H1 (cell line): ENCODE measurements at regions not wholly inside any gene's neighbourhood (a gene's known extent, or its start where the extent isn't known, plus 50 kb on each side); places are given as distances from the start of the nearest gene placed in this dataset.

ENCODE experiments used
- CTCF ChIA-PET: fragments of 300-600 bp; sonication (Branson Sonifier 250); formaldehyde crosslinking; loops from one replicate; lab custom pipeline; 2021; ENCODE audit not compliant: partially characterized antibody; lab: Charles Lee
- POLR2A ChIA-PET: fragments of 300-600 bp; sonication (Branson Sonifier 250); formaldehyde crosslinking; loops from one replicate; lab custom pipeline; 2021; ENCODE audit warnings: inconsistent platforms; ENCODE audit not compliant: partially characterized antibody; lab: Charles Lee
- DNase-seq, 2 experiments: peaks; one replicate each; pipeline versions ENCODE4 v3.0.0 to v3.0.0-alpha.2; 2010 to 2022; ENCODE audit warnings: low spot score in 2 of 2, low read depth in 1 of 2, mixed read lengths in 1 of 2
- FAIRE-seq: peaks from 2 replicates; lab custom pipeline; 2011; peaks lifted over from hg19 to GRCh38; lab: Jason Lieb, UNC
- H2AFZ ChIP-seq: 2 replicates; pipeline ENCODE4 v1.8.1; 2012; ENCODE audit warnings: low read length, inconsistent platforms
- H2AK5ac ChIP-seq: 2 replicates; pipeline ENCODE4 v1.6.1; 2013; ENCODE audit warnings: low read depth, low read length
- H2BK120ac ChIP-seq: replicated peaks from 2 replicates; pipeline ENCODE3; 2013; ENCODE audit warnings: low read depth, low read length, inconsistent platforms
- H2BK12ac ChIP-seq: 2 replicates; pipeline ENCODE4 v1.6.1; 2013; ENCODE audit warnings: low read depth, low read length
- H2BK15ac ChIP-seq: 2 replicates; pipeline ENCODE4 v1.6.1; 2013; ENCODE audit warnings: low read length
- H2BK20ac ChIP-seq: 2 replicates; pipeline ENCODE4 v1.6.1; 2013; ENCODE audit warnings: low read length
- H2BK5ac ChIP-seq: 2 replicates; pipeline ENCODE4 v1.6.1; 2013; ENCODE audit warnings: low read depth, low read length
- H3K14ac ChIP-seq: 2 replicates; pipeline ENCODE4 v1.6.1; 2013; ENCODE audit warnings: inconsistent platforms; ENCODE audit not compliant: insufficient read length
- H3K18ac ChIP-seq: 2 replicates; pipeline ENCODE4 v1.6.1; 2013; ENCODE audit warnings: low read length; ENCODE audit errors: extremely low read depth
- H3K23ac ChIP-seq: 2 replicates; pipeline ENCODE4 v1.6.1; 2013; ENCODE audit warnings: inconsistent platforms; ENCODE audit not compliant: insufficient read length
- H3K23me2 ChIP-seq: 2 replicates; pipeline ENCODE4 v1.6.1; 2013; ENCODE audit warnings: low read depth, low read length
- H3K27ac ChIP-seq: 2 replicates; pipeline ENCODE4 v1.6.1; 2011; ENCODE audit warnings: low read depth, low read length, inconsistent platforms
- H3K27me3 ChIP-seq, 4 experiments: replicated peaks in 1 of 4; 1 replicate in 1 of 4; 2 replicates in 3 of 4; pipeline versions ENCODE4 v1.6.1 to v1.8.1; 2011 to 2013; ENCODE audit warnings: low read length in 3 of 4, mild to moderate bottlenecking in 3 of 4, inconsistent platforms in 2 of 4, mixed read lengths in 2 of 4, moderate library complexity in 1 of 4; ENCODE audit not compliant: control insufficient read depth in 3 of 4, insufficient read depth in 3 of 4; ENCODE audit errors: extremely low read depth in 1 of 4
- H3K36me3 ChIP-seq, 4 experiments: 2 replicates each; pipeline versions ENCODE4 v1.6.1 to v1.8.1; 2011 to 2013; ENCODE audit warnings: mild to moderate bottlenecking in 4 of 4, low read length in 3 of 4, moderate library complexity in 2 of 4, control low read depth in 1 of 4, inconsistent platforms in 1 of 4; ENCODE audit not compliant: insufficient read depth in 4 of 4, control insufficient read depth in 2 of 4
- H3K4ac ChIP-seq: replicated peaks from 2 replicates; pipeline ENCODE3; 2013; ENCODE audit warnings: low read length, low read depth, mixed read lengths, inconsistent platforms; ENCODE audit not compliant: insufficient read length
- H3K4me1 ChIP-seq, 4 experiments: replicated peaks in 1 of 4; 1 replicate in 1 of 4; 2 replicates in 3 of 4; pipeline versions ENCODE4 v1.6.1 to v1.8.1; 2011 to 2013; ENCODE audit warnings: low read length in 3 of 4, inconsistent platforms in 2 of 4, mixed read lengths in 1 of 4; ENCODE audit not compliant: insufficient read depth in 4 of 4, control insufficient read depth in 3 of 4
- H3K4me2 ChIP-seq, 2 experiments: 2 replicates each; pipeline versions ENCODE4 v1.6.1 to v1.8.1; 2011 to 2013; ENCODE audit warnings: low read depth in 2 of 2, low read length in 2 of 2, control low read depth in 1 of 2, inconsistent platforms in 1 of 2, mild to moderate bottlenecking in 1 of 2; ENCODE audit not compliant: insufficient read depth in 1 of 2
- H3K4me3 ChIP-seq, 4 experiments: fragments of 200-600, 300-600 bp in 1 of 4; sonication (generic), shearing (Covaris generic), sonication (Bioruptor Twin) in 1 of 4; 2 replicates each; pipeline versions ENCODE4 v1.5.1 to v1.8.1; 2011 to 2016; ENCODE audit warnings: low read length in 4 of 4, low read depth in 3 of 4, control low read depth in 2 of 4, inconsistent platforms in 2 of 4, mild to moderate bottlenecking in 2 of 4, mixed read lengths in 1 of 4, moderate library complexity in 1 of 4; ENCODE audit not compliant: insufficient read depth in 2 of 4; ENCODE audit errors: extremely low read depth in 1 of 4
- H3K56ac ChIP-seq: replicated peaks from 2 replicates; pipeline ENCODE3; 2013; ENCODE audit warnings: low read depth, mild to moderate bottlenecking, mixed read lengths, low read length, inconsistent platforms; ENCODE audit not compliant: insufficient read length
- H3K79me1 ChIP-seq: 2 replicates; pipeline ENCODE4 v1.6.1; 2013; ENCODE audit warnings: low read depth, low read length, control low read depth
- H3K79me2 ChIP-seq, 2 experiments: 2 replicates each; pipeline versions ENCODE4 v1.6.1 to v1.8.1; 2012 to 2013; ENCODE audit warnings: low read length in 2 of 2, mild to moderate bottlenecking in 2 of 2, inconsistent platforms in 1 of 2; ENCODE audit not compliant: insufficient read depth in 2 of 2, control insufficient read depth in 1 of 2
- H3K9ac ChIP-seq, 4 experiments: replicated peaks in 1 of 4; 1 replicate in 1 of 4; 2 replicates in 3 of 4; pipeline versions ENCODE4 v1.6.1 to v1.8.1; 2011 to 2013; ENCODE audit warnings: low read depth in 3 of 4, low read length in 3 of 4, control low read depth in 2 of 4, mild to moderate bottlenecking in 2 of 4, moderate library complexity in 2 of 4, inconsistent platforms in 1 of 4; ENCODE audit errors: extremely low read depth in 1 of 4
- H3K9me3 ChIP-seq, 2 experiments: 2 replicates each; pipeline versions ENCODE4 v1.6.1 to v1.8.1; 2012 to 2013; ENCODE audit warnings: mild to moderate bottlenecking in 2 of 2, moderate library complexity in 2 of 2, control low read depth in 1 of 2, inconsistent platforms in 1 of 2, low read depth in 1 of 2, low read length in 1 of 2, mixed read lengths in 1 of 2; ENCODE audit not compliant: insufficient read depth in 2 of 2
- H4K20me1 ChIP-seq, 2 experiments: replicated peaks in 1 of 2; 2 replicates each; pipeline versions ENCODE3 to v1.8.1; 2011 to 2013; ENCODE audit warnings: inconsistent platforms in 2 of 2, low read length in 2 of 2, mild to moderate bottlenecking in 1 of 2; ENCODE audit not compliant: insufficient read depth in 2 of 2, control insufficient read depth in 1 of 2
- H4K5ac ChIP-seq: 2 replicates; pipeline ENCODE4 v1.6.1; 2013; ENCODE audit warnings: low read length, low read depth, mixed read lengths, inconsistent platforms; ENCODE audit not compliant: insufficient read length
- H4K8ac ChIP-seq: 2 replicates; pipeline ENCODE4 v1.8.0; 2013; ENCODE audit warnings: mild to moderate bottlenecking, moderate library complexity, low read length, inconsistent platforms; ENCODE audit not compliant: insufficient read depth; ENCODE audit errors: extremely low read depth
- H4K91ac ChIP-seq: replicated peaks from 2 replicates; pipeline ENCODE3; 2013; ENCODE audit warnings: low read length, mixed read lengths, inconsistent platforms; ENCODE audit not compliant: insufficient read length
- BRCA1 ChIP-seq: IDR thresholded peaks from 2 replicates; pipeline ENCODE4 v1.6.1; 2012; ENCODE audit warnings: low read depth, low read length, improper control_type of control experiment
- TAF7 ChIP-seq: optimal IDR thresholded peaks from 2 replicates; pipeline ENCODE3; 2011; ENCODE audit warnings: low read depth, mild to moderate bottlenecking, inconsistent platforms, low read length, moderate library complexity, borderline replicate concordance
- WGBS, 2 experiments: shearing (Covaris generic) in 1 of 2; methylation state at CpG; one replicate each; pipeline versions ENCODE4 v1.1.6 to v1.1.7; 2013 to 2015; ENCODE audit warnings: low lambda C conversion rate in 2 of 2, mixed read lengths in 2 of 2, inconsistent platforms in 1 of 2, low coverage in 1 of 2, missing lambda C conversion rate in 1 of 2; ENCODE audit not compliant: insufficient replicate concordance in 2 of 2, insufficient coverage in 1 of 2, insufficient read length in 1 of 2; ENCODE audit errors: extremely low coverage in 1 of 2, missing lambda C conversion rate in 1 of 2; 5-methylcytosine and 5-hydroxymethylcytosine counted together

DNA sequence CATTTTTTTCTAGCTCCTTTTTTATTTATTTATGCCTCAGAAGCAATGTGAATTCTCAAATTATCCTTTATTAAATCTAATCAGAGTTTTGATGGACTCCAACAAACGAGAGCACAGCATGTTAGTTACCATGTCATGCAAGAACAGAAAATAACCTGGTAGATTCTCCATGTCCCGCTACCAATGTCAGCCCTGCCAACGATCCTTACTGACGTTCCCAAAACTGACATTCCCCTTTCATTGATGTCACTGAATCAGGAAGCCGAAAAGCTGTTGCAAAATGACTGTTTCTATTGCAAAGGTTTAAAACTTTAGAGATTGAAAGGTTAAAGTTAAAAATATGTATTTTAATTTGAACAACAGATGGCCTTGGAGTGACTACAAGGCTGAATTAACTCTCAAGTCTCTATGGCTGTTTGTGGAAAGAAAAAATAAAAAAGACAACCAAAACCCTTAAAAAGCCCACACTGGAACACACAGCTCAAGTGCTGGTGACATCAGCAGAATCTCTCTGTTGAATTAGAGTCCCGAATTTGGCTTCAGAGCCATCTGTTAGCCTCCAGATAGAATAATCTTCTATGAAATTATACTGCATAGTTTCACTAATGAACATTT is 96.8 kb downstream of the BDNF start:
- Histone ChIP-seq H2BK12ac (no peak overlapping the region), H3K79me1 (no peaks in the 10 kb centered on the region), H3K4me3 (no peak overlapping the region), H3K14ac (no peak overlapping the region), H3K18ac (no peak overlapping the region), H3K36me3 (no peaks in the 10 kb centered on the region), H2BK120ac (no peak overlapping the region), H3K4ac (no peak overlapping the region), H4K5ac (no peak overlapping the region), H4K20me1 (no peaks in the 10 kb centered on the region), H3K79me2 (no peaks in the 10 kb centered on the region), H3K23ac (no peak overlapping the region), H3K9ac (no peak overlapping the region), H2BK20ac (no peak overlapping the region), H3K4me2 (no peak overlapping the region), H3K27me3 (peaks cover 0 to 7% (median 0%) of the 10 kb centered on the region in 4 experiments; a peak in 2 of 7 replicates), H3K23me2 (no peaks in the 10 kb centered on the region), H3K9me3 (no peaks in the 10 kb centered on the region), H2BK5ac (no peak overlapping the region), H2AK5ac (no peak overlapping the region), H3K56ac (no peak overlapping the region), H2AFZ (no peak overlapping the region), H4K8ac (no peak overlapping the region), H3K4me1 (no peaks in the 10 kb centered on the region), H2BK15ac (no peak overlapping the region), H3K27ac (no peak overlapping the region), H4K91ac (no peak overlapping the region)
- POLR2A ChIA-PET: interaction anchor here (0.9 to 4.0 kb wide), 3 partner anchors 11 to 114 kb away, joined by 3 to 80 read pairs (median 11); no protein-coding TSS in a partner anchor
- 87% methylated on average over 6 of the region's 6 CpGs; no CpG with 5 or more reads in 1 of the 2 experiments for WGBS, 2 experiments
- no peak for TF ChIP-seq TAF7
- no peak for TF ChIP-seq BRCA1
- DNase-seq (no peak), FAIRE-seq (no peak)
- CTCF ChIA-PET: interaction anchor here (0.9 to 2.0 kb wide), 2 partner anchors 10 to 12 kb away, joined by 3 to 5 read pairs; no protein-coding TSS in a partner anchor
